ENCODE measurements at regions not wholly inside any gene's neighbourhood (a gene's known extent, or its start where the extent isn't known, plus 50 kb on each side); places are given as distances from the start of the nearest gene placed in this dataset.
A peak's percentile ranks its signal among the peaks of the same experiment; 100 is the strongest.

DNA sequence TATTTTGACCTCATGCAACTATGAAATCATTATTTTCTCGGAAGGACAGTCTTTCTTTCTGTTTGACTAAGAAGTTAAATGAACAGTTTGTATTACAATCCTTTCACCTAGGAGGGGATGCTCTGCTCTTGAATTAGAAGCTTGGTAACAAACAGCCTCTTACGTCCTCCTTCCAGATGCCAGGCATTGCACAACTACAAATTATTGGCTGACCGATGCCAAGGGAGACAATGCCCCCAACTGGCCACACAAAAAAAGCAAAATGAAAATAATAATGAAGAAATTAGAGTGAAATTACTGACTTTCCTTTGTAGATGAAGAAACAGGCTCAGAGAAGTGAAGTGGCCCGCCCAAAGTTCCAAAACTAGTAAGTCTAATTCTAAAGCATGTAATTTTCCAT lies 177.9 kb downstream of the CYRIA start:
- no peak for TF ChIP-seq NR2F2 (IDR thresholded peaks at IDR 0.05)
- TF ChIP-seq, protein P1, sequence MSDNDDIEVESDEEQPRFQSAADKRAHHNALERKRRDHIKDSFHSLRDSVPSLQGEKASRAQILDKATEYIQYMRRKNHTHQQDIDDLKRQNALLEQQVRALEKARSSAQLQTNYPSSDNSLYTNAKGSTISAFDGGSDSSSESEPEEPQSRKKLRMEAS (IDR thresholded peaks at IDR 0.05), result no peak
- no peak for TF ChIP-seq FOXA2 (IDR thresholded peaks at IDR 0.05)
- TF ChIP-seq, protein P2, sequence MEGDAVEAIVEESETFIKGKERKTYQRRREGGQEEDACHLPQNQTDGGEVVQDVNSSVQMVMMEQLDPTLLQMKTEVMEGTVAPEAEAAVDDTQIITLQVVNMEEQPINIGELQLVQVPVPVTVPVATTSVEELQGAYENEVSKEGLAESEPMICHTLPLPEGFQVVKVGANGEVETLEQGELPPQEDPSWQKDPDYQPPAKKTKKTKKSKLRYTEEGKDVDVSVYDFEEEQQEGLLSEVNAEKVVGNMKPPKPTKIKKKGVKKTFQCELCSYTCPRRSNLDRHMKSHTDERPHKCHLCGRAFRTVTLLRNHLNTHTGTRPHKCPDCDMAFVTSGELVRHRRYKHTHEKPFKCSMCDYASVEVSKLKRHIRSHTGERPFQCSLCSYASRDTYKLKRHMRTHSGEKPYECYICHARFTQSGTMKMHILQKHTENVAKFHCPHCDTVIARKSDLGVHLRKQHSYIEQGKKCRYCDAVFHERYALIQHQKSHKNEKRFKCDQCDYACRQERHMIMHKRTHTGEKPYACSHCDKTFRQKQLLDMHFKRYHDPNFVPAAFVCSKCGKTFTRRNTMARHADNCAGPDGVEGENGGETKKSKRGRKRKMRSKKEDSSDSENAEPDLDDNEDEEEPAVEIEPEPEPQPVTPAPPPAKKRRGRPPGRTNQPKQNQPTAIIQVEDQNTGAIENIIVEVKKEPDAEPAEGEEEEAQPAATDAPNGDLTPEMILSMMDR (IDR thresholded peaks at IDR 0.05; ENCODE audit: low read depth, low read length, missing input control), result peak; percentile 68
